HEK293 (cell line): ENCODE measurements at regions not wholly inside any gene's neighbourhood (a gene's known extent, or its start where the extent isn't known, plus 50 kb on each side); places are given as distances from the start of the nearest gene placed in this dataset.

ENCODE experiments used
- ZBTB8A ChIP-seq: fragments of 450-650 bp; formaldehyde crosslinking; IDR thresholded peaks from 2 replicates; pipeline ENCODE4 v1.5.1; 2016; ENCODE audit warnings: missing biosample characterization, missing genetic modification characterization
- ZNF121 ChIP-seq: fragments of 450-650 bp; formaldehyde crosslinking; IDR thresholded peaks from 2 replicates; pipeline ENCODE4 v1.5.1; 2016; ENCODE audit warnings: missing biosample characterization, missing genetic modification characterization
- TF ChIP-seq, protein P1 (sequence below): fragments of 450-650 bp; formaldehyde crosslinking; IDR thresholded peaks from 2 replicates; pipeline ENCODE4 v1.5.1; 2016; ENCODE audit warnings: missing biosample characterization, missing genetic modification characterization
- TF ChIP-seq, protein P2 (sequence below): IDR thresholded peaks from 2 replicates; pipeline ENCODE4 v1.6.1; 2011; ENCODE audit warnings: mild to moderate bottlenecking, low read depth, low read length, borderline replicate concordance

DNA sequence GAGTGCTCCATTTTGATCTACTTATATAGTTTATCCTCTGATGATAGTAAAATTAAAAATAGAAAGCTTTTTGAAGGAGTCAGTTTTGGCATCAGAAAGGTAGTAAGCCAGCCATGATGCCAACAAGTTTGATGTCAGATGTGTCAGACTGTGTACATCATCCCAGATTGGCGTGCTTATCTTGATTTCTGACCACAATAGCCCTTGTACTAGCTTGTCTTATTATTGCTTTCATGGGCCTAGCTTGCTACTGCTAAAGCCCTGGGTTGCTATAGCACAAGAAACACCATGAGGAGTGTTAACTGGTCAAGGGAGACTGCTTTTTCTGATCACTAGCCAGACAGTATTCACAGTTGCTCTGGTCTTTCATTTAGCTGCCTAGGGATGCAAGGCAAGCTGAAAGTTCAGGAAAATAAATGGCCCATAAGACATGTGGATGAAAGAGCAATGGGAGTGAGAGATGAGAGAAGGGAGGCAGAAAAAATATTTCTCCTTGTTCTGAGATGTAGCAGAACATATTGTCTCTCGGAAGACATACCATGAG, 1038.5 kb downstream of the JRKL start:
- TF ChIP-seq, protein P1, sequence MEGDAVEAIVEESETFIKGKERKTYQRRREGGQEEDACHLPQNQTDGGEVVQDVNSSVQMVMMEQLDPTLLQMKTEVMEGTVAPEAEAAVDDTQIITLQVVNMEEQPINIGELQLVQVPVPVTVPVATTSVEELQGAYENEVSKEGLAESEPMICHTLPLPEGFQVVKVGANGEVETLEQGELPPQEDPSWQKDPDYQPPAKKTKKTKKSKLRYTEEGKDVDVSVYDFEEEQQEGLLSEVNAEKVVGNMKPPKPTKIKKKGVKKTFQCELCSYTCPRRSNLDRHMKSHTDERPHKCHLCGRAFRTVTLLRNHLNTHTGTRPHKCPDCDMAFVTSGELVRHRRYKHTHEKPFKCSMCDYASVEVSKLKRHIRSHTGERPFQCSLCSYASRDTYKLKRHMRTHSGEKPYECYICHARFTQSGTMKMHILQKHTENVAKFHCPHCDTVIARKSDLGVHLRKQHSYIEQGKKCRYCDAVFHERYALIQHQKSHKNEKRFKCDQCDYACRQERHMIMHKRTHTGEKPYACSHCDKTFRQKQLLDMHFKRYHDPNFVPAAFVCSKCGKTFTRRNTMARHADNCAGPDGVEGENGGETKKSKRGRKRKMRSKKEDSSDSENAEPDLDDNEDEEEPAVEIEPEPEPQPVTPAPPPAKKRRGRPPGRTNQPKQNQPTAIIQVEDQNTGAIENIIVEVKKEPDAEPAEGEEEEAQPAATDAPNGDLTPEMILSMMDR = no peak
- TF ChIP-seq, protein P2, sequence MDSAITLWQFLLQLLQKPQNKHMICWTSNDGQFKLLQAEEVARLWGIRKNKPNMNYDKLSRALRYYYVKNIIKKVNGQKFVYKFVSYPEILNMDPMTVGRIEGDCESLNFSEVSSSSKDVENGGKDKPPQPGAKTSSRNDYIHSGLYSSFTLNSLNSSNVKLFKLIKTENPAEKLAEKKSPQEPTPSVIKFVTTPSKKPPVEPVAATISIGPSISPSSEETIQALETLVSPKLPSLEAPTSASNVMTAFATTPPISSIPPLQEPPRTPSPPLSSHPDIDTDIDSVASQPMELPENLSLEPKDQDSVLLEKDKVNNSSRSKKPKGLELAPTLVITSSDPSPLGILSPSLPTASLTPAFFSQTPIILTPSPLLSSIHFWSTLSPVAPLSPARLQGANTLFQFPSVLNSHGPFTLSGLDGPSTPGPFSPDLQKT = no peak
- TF ChIP-seq ZBTB8A (tag by site-specific recombination) (no peak), ZNF121 (no peak)
